ENCODE measurements at regions not wholly inside any gene's neighbourhood (a gene's known extent, or its start where the extent isn't known, plus 50 kb on each side); places are given as distances from the start of the nearest gene placed in this dataset.
"Not testable (repeated sequence)": the region's sequence is repeated elsewhere in the genome, so short reads cannot be mapped to it uniquely, and the experiment has no call there.

- TF ChIP-seq CTCF, POLR2A (IDR thresholded peaks at IDR 0.05): not testable (repeated sequence)
Measured at GRCh38 chr2:91768301-91768700, 3076.8 kb downstream of the RPIA start.

Measured in esophagus squamous epithelium (tissue), 4 donors.